H1 (cell line): ENCODE measurements at regions not wholly inside any gene's neighbourhood (a gene's known extent, or its start where the extent isn't known, plus 50 kb on each side); places are given as distances from the start of the nearest gene placed in this dataset.

Experiments
- HDAC2 ChIP-seq, 2 experiments: fragments of 300-600 bp in 1 of 2; sonication (generic) in 1 of 2; IDR thresholded peaks; 2 replicates each; pipeline ENCODE4 v1.6.1; 2011 to 2012; ENCODE audit warnings: low read depth in 2 of 2, low read length in 2 of 2, mild to moderate bottlenecking in 2 of 2, moderate library complexity in 2 of 2, borderline replicate concordance in 1 of 2, inconsistent platforms in 1 of 2

DNA sequence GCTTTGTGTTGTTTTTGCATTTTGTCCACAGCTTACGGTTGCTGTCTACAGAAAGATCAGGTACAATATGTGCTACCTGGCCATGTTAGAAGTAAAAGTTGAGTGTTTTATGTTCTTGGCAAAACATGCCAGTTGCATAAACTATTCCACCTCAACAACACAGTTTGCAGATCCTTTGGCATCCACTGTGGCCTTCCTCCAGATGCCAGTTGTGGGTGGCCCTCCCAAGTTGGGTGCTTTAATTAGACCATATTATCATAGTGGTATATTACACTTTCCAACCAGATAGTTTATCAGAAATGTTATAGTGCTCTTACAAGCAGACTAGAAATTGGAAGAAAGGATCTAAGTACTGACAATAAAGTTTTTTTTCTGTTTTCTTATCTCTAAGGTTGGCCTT is 386.9 kb upstream of the KCNN2 start (continued):
- no peak for TF ChIP-seq HDAC2 (IDR thresholded peaks at IDR 0.05; ENCODE audit: borderline replicate concordance in 1 of 2, low read depth in 2 of 2, low read length in 2 of 2)
